Osteoblast (primary cell): ENCODE measurements at regions not wholly inside any gene's neighbourhood (a gene's known extent, or its start where the extent isn't known, plus 50 kb on each side); places are given as distances from the start of the nearest gene placed in this dataset. TPM values are rescaled to one million over a fixed set of nuclear protein-coding genes. Genes with fewer than 3 reads are reported as not detected.

Experiments used
- DNase-seq: peaks from one replicate; pipeline ENCODE4 v3.0.0; 2011; ENCODE audit warnings: low spot score, mixed read lengths; ENCODE audit not compliant: insufficient read length; ENCODE audit errors: missing footprints
- H2AFZ ChIP-seq: 2 replicates; pipeline ENCODE4 v1.6.0; 2011; ENCODE audit warnings: mild to moderate bottlenecking, low read length
- H3K27ac ChIP-seq: 2 replicates; pipeline ENCODE4 v1.5.1; 2011; ENCODE audit warnings: mild to moderate bottlenecking, low read depth, low read length, moderate library complexity
- H3K27me3 ChIP-seq: 2 replicates; pipeline ENCODE4 v1.6.0; 2012; ENCODE audit warnings: mild to moderate bottlenecking, control low read depth, inconsistent platforms, low read length, moderate library complexity; ENCODE audit not compliant: insufficient read depth
- H3K36me3 ChIP-seq: 2 replicates; pipeline ENCODE4 v1.5.1; 2011; ENCODE audit warnings: mild to moderate bottlenecking, low read length, control low read depth, moderate library complexity; ENCODE audit not compliant: insufficient read depth
- H3K4me1 ChIP-seq: 2 replicates; pipeline ENCODE4 v1.5.1; 2011; ENCODE audit warnings: mild to moderate bottlenecking, low read length, control low read depth, moderate library complexity; ENCODE audit not compliant: insufficient read depth
- H3K4me2 ChIP-seq: 2 replicates; pipeline ENCODE4 v1.6.0; 2011; ENCODE audit warnings: mild to moderate bottlenecking, low read length; ENCODE audit not compliant: insufficient read depth
- H3K4me3 ChIP-seq: fragments of 200-600 bp; sonication (generic); 3 replicates; pipeline ENCODE4 v1.5.1; 2012; ENCODE audit warnings: mild to moderate bottlenecking, low read length, inconsistent platforms; ENCODE audit not compliant: insufficient read depth
- H3K79me2 ChIP-seq: 2 replicates; pipeline ENCODE4 v1.6.0; 2012; ENCODE audit warnings: mild to moderate bottlenecking, low read length, control low read depth, inconsistent platforms; ENCODE audit not compliant: insufficient read depth
- H3K9me3 ChIP-seq: 2 replicates; pipeline ENCODE4 v1.5.1; 2011; ENCODE audit warnings: low read depth, low read length, control low read depth
- H4K20me1 ChIP-seq: 2 replicates; pipeline ENCODE4 v1.6.0; 2012; ENCODE audit warnings: mild to moderate bottlenecking, low read length, control low read depth; ENCODE audit not compliant: insufficient read depth
- small RNA-seq: library from RNA; depleted of rRNA; stranded (forward); fragments of <200 nt; gene quantifications from one replicate; pipeline ENCODE3, GENCODE V24; 2012
- TF ChIP-seq, protein P1 (sequence below): IDR thresholded peaks from 2 replicates; pipeline ENCODE4 v1.5.1; 2011; ENCODE audit warnings: mild to moderate bottlenecking, low read depth, low read length, moderate library complexity; ENCODE audit errors: extremely low read depth

DNA sequence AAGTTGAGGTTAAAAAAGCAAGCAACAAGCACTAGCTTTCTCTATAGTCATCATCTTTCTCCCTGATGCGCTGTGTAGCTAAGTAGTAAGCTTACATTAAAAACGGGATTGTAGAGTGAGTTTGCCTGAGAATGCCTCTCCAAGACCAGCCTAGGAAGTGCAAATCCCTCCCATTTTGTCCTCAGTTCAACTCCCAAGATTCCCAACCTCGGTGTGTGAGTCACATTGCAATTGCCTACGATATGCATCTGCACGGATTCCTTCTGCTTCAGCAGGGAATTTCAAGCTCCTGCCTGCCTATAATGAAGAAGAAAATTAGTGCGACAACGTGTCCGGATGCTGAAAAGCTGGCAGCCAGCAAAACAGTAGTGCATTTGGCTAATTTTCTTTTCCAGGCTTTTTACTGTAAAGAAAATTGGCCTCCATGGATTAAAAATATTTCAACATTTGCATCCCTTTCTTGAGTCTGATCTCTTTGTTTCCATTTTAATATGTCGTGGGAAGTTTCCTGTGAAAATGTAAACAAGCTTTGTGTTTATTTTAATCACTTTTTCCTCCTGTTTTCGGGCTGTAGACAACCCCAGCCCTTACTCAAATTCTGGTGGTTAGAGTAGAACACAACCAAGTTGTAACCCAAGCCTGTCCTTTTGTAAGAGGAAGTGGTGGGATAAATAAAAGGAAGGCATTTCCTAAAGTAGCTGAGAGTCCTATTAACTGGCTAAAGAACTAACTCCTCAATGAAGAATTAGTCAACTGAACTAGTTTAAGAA, 58.4 kb upstream of the TET2 start:
- Histone ChIP-seq H4K20me1 (no peaks in the 10 kb centered on the region), H3K79me2 (no peaks in the 10 kb centered on the region), H3K4me2 (peak overlapping the region; percentile 87), H3K36me3 (no peaks in the 10 kb centered on the region), H3K27ac (peak overlapping the region; percentile 83), H3K4me3 (peak overlapping the region; percentile 60), H3K27me3 (no peaks in the 10 kb centered on the region), H3K9me3 (no peaks in the 10 kb centered on the region), H3K4me1 (peaks cover 28% of the 10 kb centered on the region), H2AFZ (peak overlapping the region; percentile 83)
- TF ChIP-seq, protein P1, sequence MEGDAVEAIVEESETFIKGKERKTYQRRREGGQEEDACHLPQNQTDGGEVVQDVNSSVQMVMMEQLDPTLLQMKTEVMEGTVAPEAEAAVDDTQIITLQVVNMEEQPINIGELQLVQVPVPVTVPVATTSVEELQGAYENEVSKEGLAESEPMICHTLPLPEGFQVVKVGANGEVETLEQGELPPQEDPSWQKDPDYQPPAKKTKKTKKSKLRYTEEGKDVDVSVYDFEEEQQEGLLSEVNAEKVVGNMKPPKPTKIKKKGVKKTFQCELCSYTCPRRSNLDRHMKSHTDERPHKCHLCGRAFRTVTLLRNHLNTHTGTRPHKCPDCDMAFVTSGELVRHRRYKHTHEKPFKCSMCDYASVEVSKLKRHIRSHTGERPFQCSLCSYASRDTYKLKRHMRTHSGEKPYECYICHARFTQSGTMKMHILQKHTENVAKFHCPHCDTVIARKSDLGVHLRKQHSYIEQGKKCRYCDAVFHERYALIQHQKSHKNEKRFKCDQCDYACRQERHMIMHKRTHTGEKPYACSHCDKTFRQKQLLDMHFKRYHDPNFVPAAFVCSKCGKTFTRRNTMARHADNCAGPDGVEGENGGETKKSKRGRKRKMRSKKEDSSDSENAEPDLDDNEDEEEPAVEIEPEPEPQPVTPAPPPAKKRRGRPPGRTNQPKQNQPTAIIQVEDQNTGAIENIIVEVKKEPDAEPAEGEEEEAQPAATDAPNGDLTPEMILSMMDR, result no peak
- peak; percentile 54 for DNase-seq

DNA sequence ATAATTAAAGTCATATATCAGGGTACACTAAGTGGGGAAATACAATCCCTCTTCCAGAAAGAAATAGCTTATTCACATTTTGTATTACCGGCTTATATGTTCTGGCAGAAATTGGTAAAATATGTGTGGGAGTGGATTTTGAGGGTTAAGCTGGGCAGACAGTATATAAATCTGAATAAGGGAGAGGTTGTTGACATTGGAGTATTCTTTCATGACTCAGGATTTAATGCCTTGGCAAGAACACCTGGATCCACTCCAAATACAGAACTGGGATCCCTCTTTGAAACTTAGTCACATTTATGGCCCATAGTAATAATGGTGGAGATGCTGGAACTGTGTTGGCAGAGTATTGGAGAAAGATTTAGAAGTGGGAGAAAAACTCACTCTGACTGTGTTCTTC, 54.3 kb upstream of the TET2 start:
- H3K9me3 ChIP-seq, result no peaks in the 10 kb centered on the region
- no peak overlapping the region for H3K27ac ChIP-seq
- no peaks in the 10 kb centered on the region for H4K20me1 ChIP-seq
- no peak overlapping the region for H3K4me3 ChIP-seq
- H3K79me2 ChIP-seq, result no peaks in the 10 kb centered on the region
- no peak for DNase-seq
- peak overlapping the region; percentile 38 for H3K4me2 ChIP-seq
- H3K36me3 ChIP-seq, result no peaks in the 10 kb centered on the region
- peaks cover 24% of the 10 kb centered on the region for H3K4me1 ChIP-seq
- no peaks in the 10 kb centered on the region for H3K27me3 ChIP-seq
- peak overlapping the region; percentile 27 for H2AFZ ChIP-seq
- TF ChIP-seq, protein P1, result no peak

DNA sequence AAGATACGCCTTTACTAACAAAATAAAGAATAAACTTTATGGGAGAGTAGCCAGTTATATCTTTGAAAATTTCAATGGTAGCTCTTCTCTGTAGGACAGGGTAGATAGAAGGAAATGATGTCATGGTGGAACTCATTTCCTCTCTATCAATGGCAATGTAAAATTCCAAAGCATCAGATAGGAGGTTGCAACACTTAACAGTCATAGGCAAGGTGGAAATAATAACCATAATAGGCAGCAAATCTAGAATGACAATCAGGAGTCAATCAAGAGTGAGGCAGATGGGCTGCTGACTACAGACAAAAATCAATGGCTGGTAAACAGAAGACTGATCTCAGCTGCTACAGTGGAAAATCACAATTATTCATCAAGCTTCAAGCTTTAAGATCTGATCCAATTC, 53.9 kb upstream of the TET2 start:
- TF ChIP-seq, protein P1, result no peak
- no peak for DNase-seq
- Histone ChIP-seq H3K79me2 (no peaks in the 10 kb centered on the region), H3K4me3 (no peak overlapping the region), H2AFZ (peak overlapping the region; percentile 27), H3K27me3 (no peaks in the 10 kb centered on the region), H3K4me2 (peak overlapping the region; percentile 38), H4K20me1 (no peaks in the 10 kb centered on the region), H3K27ac (no peak overlapping the region), H3K9me3 (no peaks in the 10 kb centered on the region), H3K36me3 (no peaks in the 10 kb centered on the region), H3K4me1 (peaks cover 20% of the 10 kb centered on the region)

DNA sequence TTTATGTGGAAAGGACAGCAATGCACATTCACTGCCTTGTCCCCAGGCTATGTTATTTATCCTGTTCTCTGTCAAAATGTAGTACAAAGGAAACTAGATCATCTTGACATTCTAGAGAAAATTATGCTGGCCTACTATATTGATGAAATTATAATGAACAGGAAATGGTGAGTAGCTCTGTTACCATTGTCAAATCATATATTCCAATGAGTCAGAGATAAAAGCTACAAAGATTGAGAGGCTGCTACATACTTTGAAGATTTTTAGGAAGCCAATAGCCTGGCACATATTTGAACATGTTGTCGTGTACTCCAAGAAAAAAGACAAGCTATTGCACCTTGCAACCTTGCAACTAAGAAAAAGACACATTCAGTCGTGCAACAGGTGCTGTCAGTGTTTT, 52.7 kb upstream of the TET2 start:
- Histone ChIP-seq H2AFZ (no peak overlapping the region), H3K9me3 (no peaks in the 10 kb centered on the region), H3K79me2 (no peaks in the 10 kb centered on the region), H4K20me1 (no peaks in the 10 kb centered on the region), H3K4me2 (no peak overlapping the region), H3K4me3 (no peak overlapping the region), H3K27me3 (no peaks in the 10 kb centered on the region), H3K36me3 (no peaks in the 10 kb centered on the region), H3K4me1 (peaks cover 9% of the 10 kb centered on the region), H3K27ac (no peak overlapping the region)
- TF ChIP-seq, protein P1, result no peak
- DNase-seq, result no peak

Small RNAs in the stretch of these regions (small RNA-seq; reads per million reads assigned to genes)
- gene AC096577.2 (not detected), gene RNU6-351P (not detected)
